ENCODE measurements at regions not wholly inside any gene's neighbourhood (a gene's known extent, or its start where the extent isn't known, plus 50 kb on each side); places are given as distances from the start of the nearest gene placed in this dataset.
"Not testable (repeated sequence)": the region's sequence is repeated elsewhere in the genome, so short reads cannot be mapped to it uniquely, and the experiment has no call there.

- intact Hi-C loops (cut with DNase I), result no loop called here
Observed at GRCh38 chr5:18270635-18271338, 636.5 kb downstream of the TAF11L14 start.

GRCh38 chr5:18276939-18277338, 642.7 kb downstream of the TAF11L14 start:
- no peak for DNase-seq (ENCODE audit: low spot score)
- intact Hi-C loops (cut with DNase I), result no loop called here

More at GRCh38 chr5:18270635-18271338, 636.5 kb downstream of the TAF11L14 start:
- DNase-seq (ENCODE audit: low spot score), result no peak

DNA sequence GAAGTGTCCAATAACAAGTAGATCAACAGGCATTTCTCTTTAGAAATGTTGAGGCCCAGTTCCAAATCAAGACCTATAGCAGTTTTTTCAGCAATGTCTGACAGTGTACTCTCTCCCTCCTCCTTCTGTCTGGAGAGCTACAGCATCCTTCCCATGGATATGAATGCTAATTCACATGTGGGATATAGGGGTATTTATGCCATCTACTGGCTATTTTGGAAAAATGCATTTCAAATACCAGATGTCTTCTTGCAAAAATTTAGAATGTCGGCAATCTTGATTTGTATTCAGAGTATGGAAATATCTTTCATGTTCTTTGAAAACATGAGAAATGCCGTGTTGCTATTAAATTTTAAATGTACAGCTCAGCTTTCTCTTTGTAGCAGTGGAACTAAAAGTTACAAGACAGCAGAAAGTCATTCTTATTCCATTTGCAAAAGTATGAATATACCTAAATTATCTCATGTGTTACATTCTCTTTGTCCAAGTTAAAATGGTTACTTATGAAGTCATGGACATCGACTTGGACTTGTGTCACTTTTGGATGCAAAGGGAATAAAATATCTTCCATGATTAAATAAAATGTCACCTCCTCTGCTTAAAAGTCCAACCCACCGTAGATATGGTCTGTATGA, 647.8 kb downstream of the TAF11L14 start:
- no peak for DNase-seq (ENCODE audit: low spot score)
- intact Hi-C loops (cut with DNase I), result no loop called here

DNA sequence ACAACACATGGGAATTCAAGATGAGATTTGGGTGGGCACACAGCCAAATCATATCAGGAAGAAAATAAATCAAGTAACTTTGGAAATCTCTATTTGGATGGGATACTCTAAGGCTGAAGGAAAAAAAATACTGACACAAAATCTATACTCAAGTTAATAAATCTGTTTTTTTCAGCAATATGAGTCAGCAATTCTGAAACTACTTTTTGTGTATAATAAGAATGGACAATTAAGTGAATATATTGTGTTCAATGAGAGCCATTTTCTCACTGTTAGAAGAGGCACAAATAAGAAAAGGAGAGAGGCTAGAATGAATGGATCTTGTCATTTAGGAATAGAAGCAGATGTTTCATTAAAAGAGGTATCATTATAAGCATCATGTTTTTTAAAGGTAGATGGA, 651.0 kb downstream of the TAF11L14 start:
- intact Hi-C loops (cut with DNase I), result no loop called here
- no peak for DNase-seq (ENCODE audit: low spot score)

GRCh38 chr5:18292146-18292545, 657.9 kb downstream of the TAF11L14 start:
- intact Hi-C loops (cut with DNase I), result no loop called here

GRCh38 chr5:18295696-18296095, 661.4 kb downstream of the TAF11L14 start:
- DNase-seq (ENCODE audit: low spot score); intact Hi-C loops (cut with DNase I): not testable (repeated sequence)

More at GRCh38 chr5:18292146-18292545, 657.9 kb downstream of the TAF11L14 start:
- no peak for DNase-seq (ENCODE audit: low spot score)

DNA sequence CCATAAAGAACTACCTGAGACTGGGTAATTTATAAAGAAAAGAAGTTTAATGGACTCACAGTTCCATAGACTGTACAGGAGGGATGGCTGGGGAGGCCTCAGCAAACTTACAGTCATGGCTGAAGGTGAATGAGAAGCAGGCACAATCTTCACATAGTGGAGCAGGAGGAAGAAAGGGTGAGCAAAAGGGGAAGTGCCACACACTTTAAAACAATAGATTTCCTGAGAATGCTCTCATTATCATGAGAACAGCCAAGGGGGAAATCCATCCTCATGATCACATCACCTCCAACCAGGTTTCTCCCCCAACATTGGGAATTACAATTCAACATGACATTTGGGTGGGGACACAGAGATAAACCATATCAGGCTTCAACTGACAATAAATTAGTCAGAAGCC, 664.9 kb downstream of the TAF11L14 start:
- intact Hi-C loops (cut with DNase I), result no loop called here
- no peak for DNase-seq (ENCODE audit: low spot score)

DNA sequence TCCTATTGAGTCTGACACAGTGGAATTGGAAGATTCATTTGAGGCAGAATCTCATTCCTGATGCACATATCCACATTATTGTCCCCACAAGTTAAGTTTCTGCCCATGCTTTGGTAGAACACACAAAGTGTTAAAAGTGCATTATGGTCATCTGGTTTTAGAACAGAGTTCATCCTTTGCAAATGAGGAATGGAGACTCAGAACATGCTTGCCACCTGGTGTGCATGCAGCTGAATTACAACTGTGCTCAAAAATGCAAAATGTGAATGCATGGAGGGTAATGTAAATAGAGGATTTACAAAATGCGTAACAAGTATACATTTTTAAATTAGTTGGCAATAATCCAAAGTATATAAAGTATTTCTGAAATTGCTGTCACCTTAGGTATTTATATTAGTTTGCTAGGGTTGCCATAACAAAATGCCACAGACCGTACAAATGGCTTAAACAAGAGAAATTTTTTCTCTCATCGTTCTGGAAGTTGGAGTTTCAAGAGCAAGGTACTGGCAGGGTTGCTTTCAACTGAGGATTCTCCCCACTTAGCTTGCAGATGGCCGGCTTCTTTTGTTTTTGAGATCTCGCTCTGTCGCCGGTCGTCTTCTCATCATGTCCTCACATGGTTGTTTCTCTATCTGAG, 671.1 kb downstream of the TAF11L14 start:
- no peak for DNase-seq (ENCODE audit: low spot score)
- intact Hi-C loops (cut with DNase I), result no loop called here

- no peak for DNase-seq (ENCODE audit: low spot score)
- intact Hi-C loops (cut with DNase I), result no loop called here
Observed at GRCh38 chr5:18311266-18311665, 677.0 kb downstream of the TAF11L14 start.

DNA sequence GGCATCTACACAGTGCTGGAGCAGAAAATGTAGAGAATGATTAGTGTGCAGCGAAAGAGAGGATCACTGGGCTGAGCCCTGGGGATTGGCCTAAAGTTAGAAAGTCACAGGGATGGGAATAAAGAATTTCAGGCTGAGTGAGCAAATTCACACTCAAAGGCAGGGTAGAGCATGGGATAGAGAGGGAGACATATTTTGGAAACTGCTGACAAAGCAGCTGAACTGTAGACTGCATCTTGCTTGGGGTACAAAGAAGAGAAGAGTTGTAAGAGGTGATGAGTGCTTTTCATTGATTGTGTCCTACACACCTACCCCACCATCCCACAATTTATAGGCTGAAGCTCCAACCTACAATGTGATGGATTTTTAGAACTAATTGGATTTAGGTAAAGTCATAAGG, 677.8 kb downstream of the TAF11L14 start:
- intact Hi-C loops (cut with DNase I), result no loop called here
- DNase-seq (ENCODE audit: low spot score), result no peak

GRCh38 chr5:18314192-18314778, 680.0 kb downstream of the TAF11L14 start:
- DNase-seq (ENCODE audit: low spot score), result no peak
- intact Hi-C loops (cut with DNase I), result no loop called here

DNA sequence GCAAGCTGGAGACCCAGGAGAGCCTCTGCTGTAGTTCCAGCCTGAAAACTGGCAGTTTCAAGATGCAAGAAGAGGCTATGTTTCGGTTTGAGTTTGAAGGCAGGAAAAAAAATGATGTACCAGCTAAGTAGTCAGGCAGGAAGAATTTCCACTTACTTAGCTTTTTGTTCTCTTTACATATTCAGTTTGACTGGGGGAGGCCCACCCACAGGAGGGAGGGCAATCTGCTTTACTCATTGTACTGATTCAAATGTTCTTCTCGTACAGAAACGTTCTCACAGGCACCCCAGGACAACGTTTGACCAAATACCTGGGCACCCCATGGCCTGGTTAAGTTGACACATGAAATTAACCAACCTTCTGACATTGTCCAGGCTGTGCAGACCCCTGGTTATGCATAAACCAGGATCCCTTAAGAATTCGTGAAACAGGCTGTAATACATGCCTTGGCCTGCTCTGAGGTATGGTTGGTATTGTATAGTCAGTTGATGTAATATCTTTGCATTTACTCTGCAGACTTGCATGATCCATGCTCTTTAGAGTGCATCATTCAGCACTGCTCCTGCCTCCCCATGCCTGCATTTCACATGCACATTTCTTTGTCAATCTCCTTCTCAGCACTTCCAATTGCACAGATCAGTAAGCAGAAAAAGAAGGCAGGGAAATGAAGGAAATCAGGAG, 687.1 kb downstream of the TAF11L14 start:
- intact Hi-C loops (cut with DNase I), result no loop called here
- no peak for DNase-seq (ENCODE audit: low spot score)

GRCh38 chr5:18323891-18324290, 689.6 kb downstream of the TAF11L14 start:
- intact Hi-C loops (cut with DNase I), result no loop called here
- no peak for DNase-seq (ENCODE audit: low spot score)

- DNase-seq (ENCODE audit: low spot score), result no peak
- intact Hi-C loops (cut with DNase I), result no loop called here
Observed at GRCh38 chr5:18325431-18325830, 691.2 kb downstream of the TAF11L14 start.

DNA sequence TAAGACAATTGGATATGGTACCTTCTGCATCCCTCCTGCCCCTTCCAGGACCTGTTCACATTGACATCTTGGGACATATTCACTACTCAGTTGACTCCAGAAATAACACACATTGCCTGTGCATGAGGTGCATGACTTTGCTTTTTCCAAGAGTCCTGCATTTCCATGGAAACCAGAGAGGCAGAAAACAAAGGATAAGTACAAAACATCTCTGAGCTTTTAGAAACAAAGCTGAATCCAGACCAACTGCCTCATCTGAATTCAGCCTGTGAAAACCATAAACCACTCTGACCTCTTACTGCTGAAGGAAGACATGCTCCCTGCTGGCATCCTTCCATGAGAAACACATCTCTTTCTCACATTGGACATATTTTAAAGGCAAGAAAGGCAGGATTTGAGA, 695.1 kb downstream of the TAF11L14 start:
- intact Hi-C loops (cut with DNase I), result no loop called here
- DNase-seq (ENCODE audit: low spot score), result no peak

- no peak for DNase-seq (ENCODE audit: low spot score)
- intact Hi-C loops (cut with DNase I), result no loop called here
Observed at GRCh38 chr5:18333841-18334240, 699.6 kb downstream of the TAF11L14 start.

- DNase-seq (ENCODE audit: low spot score), result no peak
- intact Hi-C loops (cut with DNase I), result no loop called here
Observed at GRCh38 chr5:18334949-18335348, 700.7 kb downstream of the TAF11L14 start.

DNA sequence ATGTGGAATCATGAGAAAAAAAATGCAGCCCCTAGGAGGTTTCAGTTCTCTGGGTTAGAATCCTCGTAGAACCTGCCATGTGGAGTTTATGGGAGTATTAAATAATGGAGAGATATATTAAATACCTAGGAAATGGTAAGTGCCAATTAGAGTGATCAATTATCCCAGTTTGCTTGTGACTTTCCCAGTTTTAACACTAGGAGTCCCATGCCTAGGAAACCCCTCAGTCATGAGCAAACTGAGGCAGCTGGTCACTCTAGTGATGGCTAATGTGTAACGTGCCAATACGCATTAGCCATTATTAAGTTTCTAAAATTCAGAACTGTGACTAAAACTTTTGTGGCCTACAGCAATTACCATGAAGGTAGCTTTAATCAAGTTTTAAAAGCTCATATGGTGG, 720.6 kb downstream of the TAF11L14 start:
- DNase-seq (ENCODE audit: low spot score), result no peak
- intact Hi-C loops (cut with DNase I), result no loop called here

DNA sequence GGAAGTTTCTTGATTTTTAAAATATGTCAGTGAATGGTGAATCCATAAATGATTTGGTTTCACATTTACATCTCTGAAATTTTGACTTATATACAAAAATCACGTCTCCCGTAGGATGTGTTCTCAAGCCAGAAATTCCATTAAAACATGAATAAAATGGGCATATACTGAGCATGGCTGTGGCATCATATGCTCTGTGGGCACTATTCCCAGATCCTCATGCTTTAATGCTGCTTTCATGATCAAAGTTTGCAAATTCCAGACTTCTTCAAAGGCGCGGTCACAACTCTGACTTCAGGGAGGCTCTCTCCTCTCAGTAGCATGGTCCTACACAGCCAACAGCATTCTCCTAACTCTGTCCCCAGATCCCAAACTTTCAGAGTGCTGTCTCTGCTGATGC, 723.2 kb downstream of the TAF11L14 start:
- no peak for DNase-seq (ENCODE audit: low spot score)
- intact Hi-C loops (cut with DNase I), result no loop called here

DNA sequence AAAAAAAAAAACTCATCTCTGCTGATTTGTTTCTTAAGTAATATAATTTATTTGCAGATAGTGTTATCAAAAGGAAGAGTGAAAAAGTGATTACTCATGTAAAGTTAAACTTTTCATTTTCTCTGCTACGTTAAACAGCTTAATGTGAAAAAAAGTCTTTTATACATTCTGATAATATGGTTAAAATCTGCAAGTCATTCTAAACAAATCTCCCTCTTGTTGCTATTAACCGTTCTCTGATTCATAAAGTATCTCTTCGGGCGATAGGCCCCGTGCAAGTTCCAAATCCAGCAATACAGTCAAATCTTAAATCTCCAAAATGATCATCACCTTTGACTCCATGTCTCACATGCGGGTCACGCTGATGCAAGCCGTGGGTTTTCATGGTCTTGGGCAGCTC, 732.0 kb downstream of the TAF11L14 start:
- no peak for DNase-seq (ENCODE audit: low spot score)
- intact Hi-C loops (cut with DNase I), result no loop called here
